Endothelial cell of umbilical vein (primary cell): ENCODE measurements at regions not wholly inside any gene's neighbourhood (a gene's known extent, or its start where the extent isn't known, plus 50 kb on each side); places are given as distances from the start of the nearest gene placed in this dataset.

Source experiments
- CTCF ChIP-seq, 2 donors: IDR thresholded peaks; 1 replicate in 1 of 2; 2 replicates in 1 of 2; pipeline ENCODE4 v1.5.1; 2011; ENCODE audit warnings: low read length in 2 of 2, mild to moderate bottlenecking in 2 of 2, moderate library complexity in 2 of 2, control low read depth in 1 of 2, inconsistent platforms in 1 of 2, low read depth in 1 of 2; ENCODE audit not compliant: insufficient read depth in 1 of 2; ENCODE audit errors: extremely low read depth in 1 of 2
- EZH2 ChIP-seq: IDR thresholded peaks from 2 replicates; pipeline ENCODE4 v1.6.1; 2012; ENCODE audit warnings: borderline replicate concordance, low read depth, mild to moderate bottlenecking, moderate library complexity, low read length, inconsistent platforms; ENCODE audit not compliant: severe bottlenecking
- MYC ChIP-seq: IDR thresholded peaks from one replicate; pipeline ENCODE4 v1.6.1; 2011; ENCODE audit warnings: mild to moderate bottlenecking, low read depth, low read length
- POLR2A ChIP-seq: IDR thresholded peaks from 2 replicates; pipeline ENCODE4 v1.6.1; 2012; ENCODE audit warnings: low read depth, mild to moderate bottlenecking, control low read depth, low read length
- POLR2AphosphoS5 ChIP-seq: IDR thresholded peaks from 2 replicates; pipeline ENCODE4 v1.6.1; 2012; ENCODE audit warnings: low read depth, mild to moderate bottlenecking, control low read depth, low read length, moderate library complexity; ENCODE audit not compliant: insufficient read depth

DNA sequence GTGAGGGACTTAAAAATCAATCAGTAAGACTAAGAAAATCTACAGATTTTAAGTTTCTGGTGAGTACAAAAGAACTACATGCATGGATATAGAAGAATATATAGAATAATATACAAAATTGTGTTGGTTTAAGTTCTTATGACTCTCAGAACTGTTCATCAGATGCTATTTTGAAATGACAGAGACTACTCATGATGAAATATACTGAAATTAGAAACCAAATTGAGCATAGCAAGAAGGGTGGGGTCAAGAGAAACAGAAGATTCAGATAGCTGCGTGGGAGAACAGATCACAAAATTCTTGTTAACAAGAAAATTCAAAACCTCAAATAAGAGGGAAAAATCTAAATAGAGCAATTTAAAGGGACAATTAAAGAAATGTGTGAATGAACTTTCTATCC lies 2125.3 kb upstream of the RAG2 start:
- TF ChIP-seq CTCF (IDR thresholded peaks at IDR 0.05; ENCODE audit: extremely low read depth in 1 of 2, insufficient read depth in 1 of 2, low read depth in 1 of 2, low read length in 2 of 2) (no peak), EZH2 (no peak), POLR2AphosphoS5 (no peak), POLR2A (no peak), MYC (no peak)
